HG02588 (cell line): ENCODE measurements at regions not wholly inside any gene's neighbourhood (a gene's known extent, or its start where the extent isn't known, plus 50 kb on each side); places are given as distances from the start of the nearest gene placed in this dataset.
"Not testable (repeated sequence)": the region's sequence is repeated elsewhere in the genome, so short reads cannot be mapped to it uniquely, and the experiment has no call there.

Source experiments
- ATAC-seq: cut with Tn5 transposase; IDR thresholded peaks from one replicate; pipeline ENCODE4 v1.9.1; 2021; ENCODE audit warnings: mild to moderate bottlenecking, moderate library complexity; ENCODE audit not compliant: unreplicated experiment

DNA sequence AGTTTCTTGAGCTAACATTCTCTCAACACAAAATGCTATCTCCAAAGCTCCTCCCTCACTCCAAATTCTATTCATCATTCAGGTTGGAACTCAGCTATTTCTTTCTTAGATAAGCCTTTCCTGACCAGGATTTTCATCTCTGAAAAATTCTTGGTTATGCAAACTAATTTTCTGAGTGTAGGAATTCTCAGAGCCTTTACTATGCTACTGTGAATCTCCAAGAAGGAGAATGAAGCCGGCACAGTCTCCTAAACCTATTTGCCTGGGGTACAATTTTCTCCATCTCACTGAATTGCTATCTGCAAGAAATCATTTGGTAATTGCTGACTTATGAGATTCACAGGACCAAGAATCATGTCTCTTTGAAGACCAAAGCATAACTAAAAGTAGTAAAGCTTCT is 325.9 kb upstream of the ESRRG start:
- ATAC-seq, result no peak

DNA sequence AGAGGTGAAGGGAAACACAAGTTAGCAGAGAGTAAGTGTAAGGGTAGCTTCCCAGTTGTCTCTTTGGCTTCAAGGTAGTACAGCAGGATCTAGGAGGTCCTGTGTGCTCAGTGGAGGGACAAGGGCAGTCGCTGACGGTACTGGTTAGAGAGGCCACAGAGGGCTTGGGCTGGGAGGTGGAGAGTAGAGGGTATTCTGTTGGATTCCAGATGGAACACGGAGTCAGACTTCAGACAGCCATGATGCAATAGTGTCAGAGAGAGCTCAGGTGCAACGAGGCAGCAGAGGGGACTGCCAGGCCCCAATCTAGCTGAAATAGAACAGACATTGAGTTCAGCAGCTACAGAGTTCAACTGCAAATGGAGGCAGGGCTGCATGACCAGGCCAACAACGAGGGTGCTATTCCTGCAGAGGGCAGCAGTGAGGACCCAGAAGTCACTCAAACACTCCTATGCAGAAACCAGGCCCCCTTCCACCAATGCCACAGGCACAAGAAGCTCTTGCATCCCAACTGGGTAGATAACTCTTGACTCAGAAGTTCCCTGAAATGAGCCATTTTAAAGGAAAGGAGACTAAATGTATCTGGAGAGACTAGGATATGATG is 325.0 kb upstream of the ESRRG start:
- ATAC-seq, result no peak

DNA sequence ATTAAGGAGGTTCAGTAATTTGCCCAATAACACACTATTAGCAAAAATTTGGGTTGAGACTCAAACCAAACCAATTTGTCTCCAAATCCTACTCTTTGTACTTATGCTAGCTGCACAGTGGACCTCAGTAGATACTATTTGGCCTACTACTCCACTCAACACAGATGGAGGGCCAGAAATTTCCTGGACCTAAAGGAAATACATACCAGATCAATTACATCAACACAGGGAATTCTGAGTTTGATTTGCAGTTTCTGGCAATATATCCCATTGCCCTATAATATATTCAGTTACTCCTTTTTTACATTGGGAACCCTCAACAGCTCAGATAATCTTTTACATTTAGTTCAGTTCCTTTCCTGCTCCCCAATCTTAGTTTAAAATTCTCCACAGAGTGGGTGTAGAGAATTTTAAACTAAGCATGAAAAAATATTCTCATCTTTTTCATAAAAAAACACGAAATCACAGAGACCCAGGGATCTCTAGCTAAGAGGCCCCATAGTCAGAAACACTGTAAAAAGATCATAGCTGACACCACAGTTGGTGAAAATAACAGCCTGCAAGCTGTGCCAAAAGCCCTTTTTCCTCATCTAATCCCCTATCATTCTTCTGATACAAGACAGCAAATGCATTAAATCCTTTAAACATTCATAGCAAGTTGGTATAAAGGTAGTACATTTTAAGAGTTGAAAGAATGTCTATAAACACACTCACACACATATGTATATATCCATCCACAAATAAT is 317.7 kb upstream of the ESRRG start:
- no peak for ATAC-seq

DNA sequence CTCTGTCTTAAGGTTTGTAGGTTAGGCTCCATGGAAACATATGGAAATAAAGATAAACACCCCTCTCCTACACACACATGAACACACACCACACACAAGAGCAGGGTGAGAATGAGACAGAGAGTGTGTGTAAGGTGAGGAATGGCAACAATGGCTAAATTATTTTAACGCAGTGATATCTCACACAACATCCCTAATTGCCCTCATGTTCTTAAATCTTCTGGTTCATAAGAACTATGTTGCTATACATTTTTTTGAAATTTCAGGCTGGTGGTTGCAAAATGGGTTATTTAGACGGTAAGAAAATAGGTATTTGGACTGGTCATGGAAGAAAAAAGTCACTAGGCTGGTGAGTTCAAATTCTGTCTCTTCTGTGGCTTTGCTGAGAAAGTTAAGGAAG is 316.7 kb upstream of the ESRRG start:
- ATAC-seq, result no peak

DNA sequence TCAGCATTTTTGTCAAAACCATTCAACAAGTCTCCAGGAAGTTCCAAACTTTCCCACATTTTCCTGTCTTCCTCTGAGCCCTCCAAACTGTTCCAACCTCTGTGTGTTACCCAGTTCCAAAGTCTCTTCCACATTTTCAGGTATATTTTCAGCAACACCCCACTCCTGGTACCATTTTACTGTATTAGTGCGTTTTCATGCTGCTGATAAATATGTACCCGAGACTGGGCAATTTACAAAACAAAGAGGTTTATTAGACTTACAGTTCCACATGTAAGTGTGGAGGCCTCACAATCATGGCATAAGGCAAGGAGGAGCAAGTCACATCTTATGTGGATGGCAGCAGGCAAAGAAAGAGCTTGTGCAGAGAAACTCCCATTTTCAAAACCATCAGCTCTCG is 315.9 kb upstream of the ESRRG start:
- ATAC-seq, result not testable (repeated sequence)

DNA sequence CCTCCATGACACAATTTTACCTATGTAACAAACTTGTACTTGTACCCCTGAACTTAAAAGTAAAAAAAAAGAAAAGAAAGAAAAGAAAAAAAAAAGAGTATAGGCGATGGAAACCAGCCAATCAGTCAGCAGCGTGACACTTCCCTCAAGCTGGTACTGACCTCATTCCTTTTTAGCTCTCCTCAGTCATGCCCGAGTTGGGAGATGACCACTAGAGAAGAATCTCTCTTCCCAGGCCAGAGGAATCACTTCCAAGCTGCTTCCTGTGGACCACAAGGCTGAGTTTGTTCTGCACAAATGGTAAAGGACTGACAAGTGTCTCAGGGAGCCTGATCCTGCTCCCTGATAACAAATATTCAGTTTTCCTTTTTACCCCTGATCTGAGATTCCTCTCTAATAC is 313.5 kb upstream of the ESRRG start:
- no peak for ATAC-seq

DNA sequence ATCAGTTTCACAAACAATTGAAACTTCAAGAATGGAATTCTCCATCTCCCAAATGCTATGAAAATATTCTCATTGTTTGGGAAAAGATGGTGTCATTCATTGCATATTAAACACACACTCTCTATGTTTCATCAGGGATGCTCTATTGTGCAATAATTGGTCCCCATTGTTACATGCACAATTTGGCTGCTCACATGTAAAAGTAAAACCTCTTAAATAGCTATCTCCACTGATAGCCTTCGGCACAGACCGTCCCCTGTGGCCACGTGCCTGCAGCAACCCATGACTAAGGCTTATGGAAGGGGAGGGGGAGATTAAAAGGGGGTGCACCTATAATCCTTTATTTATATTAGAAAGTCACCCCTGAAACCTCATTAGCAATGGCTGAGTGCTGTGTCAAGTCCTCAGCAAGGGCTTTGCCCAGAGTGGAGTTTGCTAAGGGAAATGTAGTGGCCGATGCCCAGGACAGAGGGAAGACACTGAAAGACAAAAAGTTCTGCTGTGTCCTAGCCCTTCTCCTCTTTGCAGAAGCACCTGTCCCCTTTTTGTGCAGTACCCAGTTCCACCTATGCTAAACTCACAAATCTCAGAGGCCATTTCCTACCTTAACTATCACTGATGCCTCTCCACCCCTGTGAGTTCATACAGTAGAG is 309.6 kb upstream of the ESRRG start:
- ATAC-seq, result no peak

DNA sequence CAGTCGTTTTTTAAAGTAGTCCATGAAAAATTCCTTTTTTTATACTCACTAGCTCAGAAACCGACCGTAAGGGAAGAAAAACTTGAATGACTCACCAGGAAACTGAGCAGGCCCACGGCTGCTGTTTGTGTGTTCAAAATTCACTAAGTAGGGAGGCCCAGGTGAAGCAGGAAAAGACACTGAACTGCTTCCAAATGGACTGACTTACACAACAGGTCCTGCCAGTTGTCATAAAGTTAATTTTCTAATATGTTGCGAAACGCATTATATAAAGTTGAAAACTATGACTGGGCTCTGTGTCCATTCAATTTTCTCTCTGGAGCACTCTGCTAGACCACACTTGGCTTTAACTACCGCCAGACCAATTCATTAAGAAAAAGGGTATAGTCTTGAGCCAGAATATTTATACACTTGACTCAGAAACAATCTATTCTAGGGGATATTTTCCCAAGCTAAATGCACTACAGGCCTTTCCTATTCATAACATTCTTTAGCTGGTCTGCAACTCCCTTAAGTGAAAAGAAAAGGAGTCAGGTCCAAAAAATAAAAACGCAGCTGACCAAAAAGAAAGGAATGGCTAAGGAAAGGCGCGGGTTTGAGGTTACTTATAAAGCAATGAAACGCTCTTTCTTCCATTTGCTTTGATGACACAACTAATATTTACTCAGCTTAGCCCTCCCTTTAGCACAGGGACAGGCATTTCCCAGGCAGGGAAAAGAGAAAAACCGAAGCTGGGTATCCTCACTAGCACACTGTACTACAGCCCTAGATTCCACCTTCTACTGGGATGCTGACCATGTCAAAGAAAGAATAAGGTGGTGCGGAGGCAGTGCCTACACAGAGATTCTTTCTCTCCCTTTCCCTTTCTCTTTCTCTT is 306.3 kb upstream of the ESRRG start:
- ATAC-seq, result no peak

DNA sequence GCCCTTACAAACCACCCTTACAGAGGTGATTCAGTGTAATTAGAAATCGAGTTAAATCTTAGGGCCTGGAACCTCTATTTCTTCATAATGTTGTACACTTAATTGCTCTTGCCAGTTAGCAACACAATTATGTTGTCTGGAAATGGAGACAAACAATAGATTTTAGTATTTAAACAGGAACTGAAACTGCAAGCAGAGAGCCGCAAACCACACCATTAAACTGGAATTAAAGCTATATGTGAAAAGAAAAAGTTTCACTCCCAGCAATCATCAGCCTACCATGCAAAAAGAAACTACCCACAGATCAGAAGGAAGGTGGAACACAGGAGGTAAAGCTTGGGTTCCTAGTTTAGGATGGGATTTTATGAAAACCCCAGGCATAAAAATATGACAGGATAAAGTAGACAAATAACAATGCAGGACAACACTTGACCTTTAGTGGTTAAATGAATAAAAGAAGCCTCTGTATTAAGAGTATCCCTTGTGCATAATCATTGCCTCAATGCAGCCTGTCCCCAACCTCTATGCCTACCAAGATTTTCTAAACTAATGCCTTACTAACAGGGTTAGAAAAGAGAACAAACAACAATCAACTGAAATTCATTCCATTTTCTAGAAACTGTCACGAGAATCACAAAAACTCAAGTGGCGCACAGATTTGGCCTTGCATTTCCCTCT is 304.3 kb upstream of the ESRRG start:
- peak; percentile 92 for ATAC-seq

DNA sequence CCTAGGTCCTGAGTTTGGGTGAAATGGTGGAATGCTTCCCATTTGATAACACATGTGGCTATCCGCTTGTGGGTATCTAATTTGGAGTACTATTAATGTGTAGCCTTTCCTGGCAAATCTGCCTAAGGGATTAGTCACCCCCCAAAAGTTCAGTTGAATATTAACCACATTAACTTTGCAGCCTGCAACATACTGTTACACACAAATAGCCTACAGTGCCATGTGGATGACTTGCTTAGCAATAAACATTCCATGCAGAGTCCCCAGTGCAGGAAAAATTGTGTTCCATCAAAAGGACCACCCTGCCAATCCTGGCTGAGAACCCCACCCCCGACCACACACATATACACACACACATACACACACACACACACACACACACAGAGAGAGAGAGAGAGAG is 303.3 kb upstream of the ESRRG start:
- ATAC-seq, result no peak

DNA sequence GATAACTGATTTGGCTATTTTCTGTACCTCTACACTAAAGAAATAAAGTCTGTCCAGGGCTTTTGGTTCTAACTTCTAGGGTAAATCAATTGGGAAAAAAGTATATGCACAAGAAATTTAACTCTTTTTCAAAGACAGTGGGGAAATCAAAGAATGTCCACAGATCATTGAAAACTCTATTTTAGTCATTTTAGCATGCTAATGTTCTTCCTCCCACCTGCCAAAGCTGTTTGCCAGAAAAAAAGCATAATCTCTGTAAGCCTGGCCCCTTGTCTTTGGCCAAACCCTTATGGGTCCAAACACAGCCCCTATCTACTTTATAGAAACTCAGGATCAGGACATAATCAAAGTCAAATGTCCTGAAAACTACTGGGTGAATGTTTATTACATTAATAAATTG is 302.2 kb upstream of the ESRRG start:
- no peak for ATAC-seq

DNA sequence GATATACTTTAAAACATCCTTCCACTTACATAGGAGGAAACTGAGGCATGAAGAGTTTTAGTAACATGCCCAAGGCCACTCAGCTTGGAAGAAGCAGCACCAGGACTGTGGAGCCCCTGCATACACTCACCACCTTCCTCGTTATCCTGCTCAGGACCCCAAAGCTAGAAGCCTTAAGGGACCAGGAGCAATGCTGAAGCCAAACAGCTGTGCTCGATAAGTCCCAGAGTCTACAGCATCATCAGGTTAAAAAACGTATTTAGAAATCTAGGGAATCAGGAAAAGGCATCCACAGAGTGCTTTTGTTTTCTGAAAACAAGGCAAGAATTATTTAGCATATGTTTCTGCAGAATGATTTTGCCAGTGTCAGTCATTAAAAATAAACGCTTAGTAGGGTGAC is 301.7 kb upstream of the ESRRG start:
- ATAC-seq, result no peak

DNA sequence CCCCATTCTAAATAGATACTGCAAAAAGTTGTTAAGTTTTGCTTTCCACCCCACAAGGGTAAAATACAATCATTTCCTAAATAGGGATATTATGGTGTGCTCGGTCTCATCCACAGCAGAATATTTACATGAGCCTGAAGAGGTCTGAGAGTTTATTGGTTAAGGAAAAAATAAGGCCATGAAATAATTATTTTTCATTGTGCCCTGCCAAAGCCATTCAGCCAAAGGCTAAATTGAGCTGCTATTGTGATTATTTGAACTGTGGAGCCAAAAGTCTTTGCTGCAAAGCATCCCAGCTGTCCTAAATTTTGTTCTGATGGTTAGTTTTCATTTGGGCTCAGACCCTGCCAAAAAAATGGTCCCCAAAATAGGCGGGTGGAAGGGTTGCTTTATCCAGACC is 298.7 kb upstream of the ESRRG start:
- ATAC-seq, result no peak

DNA sequence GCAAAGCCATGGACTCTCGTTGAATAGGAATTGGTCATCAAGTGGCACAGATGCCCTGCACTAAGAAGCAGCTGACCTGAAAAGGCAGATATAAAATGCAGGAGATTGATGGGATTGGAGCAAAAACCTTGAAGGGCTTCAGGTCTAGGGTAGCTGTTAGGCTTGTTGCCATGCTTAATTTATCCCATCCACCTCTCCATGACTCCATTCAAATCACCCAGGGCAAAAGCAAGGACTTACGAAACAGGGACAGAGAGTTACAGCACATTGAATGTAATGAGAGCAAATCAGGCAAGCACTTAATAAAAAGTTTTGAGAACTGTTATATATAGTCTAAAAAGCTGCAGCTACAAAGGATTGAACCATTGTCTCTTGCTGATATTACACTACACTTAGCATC is 298.2 kb upstream of the ESRRG start:
- ATAC-seq, result no peak

DNA sequence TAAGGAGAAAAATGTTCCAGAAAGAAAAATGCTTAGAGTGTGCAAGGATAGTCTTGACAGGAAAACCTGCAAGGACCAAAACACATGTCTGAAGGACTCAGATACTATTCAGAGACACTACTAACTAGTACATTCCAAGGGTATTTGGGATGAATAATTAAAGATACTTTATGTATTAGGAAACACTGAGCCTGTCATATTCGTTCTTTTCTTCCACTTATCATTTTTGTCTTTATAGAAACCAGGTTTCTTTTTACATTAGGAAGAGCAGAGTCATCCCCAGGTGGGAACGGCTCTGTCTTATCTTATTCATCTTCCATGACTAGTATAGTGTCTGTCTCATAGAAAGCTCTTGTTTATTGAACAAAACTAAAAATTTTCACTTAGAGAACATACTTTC is 296.2 kb upstream of the ESRRG start:
- ATAC-seq, result no peak

DNA sequence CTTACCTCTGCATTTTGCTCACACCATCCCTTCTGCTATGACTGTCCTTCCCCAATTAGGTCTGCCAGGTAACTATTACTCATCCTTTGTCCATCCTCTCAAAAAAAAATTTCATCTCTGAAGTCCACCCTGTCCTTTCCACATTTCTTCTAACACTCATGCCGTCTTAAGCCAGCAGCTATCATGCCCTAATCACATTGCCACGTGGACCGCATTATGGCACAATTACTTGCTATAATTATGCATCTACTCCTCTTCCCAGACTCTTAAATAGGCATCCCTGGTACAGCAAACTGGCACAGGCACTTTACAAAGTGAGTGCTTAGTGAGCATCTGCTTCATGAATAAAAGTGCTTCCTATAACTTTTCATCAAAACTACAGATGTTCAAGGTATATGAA is 295.4 kb upstream of the ESRRG start:
- ATAC-seq, result no peak

DNA sequence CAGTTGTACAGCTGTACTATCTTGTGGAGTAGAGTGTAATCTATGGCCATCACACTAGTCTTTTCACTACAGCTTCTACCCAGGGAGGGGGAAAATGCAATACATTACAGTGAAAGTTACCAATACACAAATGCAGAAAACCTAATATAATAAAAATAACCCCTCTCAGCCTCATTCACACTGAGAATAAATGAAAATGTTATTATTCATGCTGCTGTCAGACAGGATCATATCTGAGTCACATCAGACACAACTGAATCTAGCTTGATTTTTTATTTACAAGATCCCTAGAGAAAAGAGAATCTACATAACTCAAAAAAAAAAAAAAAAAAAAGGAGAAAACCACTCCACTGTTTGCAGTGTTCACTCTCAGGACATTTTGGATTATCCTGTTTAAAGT is 293.9 kb upstream of the ESRRG start:
- no peak for ATAC-seq

DNA sequence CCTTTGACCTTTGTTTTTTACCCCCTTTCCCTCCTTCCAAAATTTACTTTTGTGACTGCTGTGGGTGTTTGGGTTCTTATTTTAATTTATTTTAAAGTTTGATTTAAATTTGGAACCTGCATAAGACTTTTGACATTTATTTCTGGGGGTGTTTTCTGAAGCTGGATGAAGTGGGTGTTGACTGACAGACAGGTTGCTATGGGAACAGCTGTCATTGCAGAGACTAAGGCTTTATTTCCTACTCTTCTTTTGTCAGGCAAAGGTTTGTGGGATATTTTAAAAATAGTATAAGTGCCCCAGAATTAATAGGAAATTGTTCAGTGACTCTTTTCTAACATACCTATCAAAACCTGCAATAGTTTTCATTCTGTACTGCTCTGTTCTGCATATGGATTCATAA is 290.8 kb upstream of the ESRRG start:
- no peak for ATAC-seq

DNA sequence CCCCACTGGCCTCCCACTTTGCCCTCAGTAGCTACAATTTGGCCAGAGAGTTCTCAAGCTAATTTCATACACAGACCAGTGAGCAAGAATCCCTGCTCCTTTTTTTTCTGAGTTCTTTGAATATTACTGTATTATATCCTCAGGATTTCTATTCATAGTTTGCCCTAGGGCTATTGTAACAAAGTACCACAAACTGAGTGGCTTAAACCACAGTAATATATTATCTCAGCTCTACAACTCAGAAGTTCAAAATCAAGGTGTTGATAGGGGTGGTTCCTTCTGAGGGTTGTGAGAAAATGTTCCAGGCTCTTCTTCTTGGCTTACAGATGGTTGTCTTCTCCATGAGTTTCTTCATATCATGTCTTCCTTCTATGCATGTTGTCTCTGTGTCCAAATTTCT is 289.4 kb upstream of the ESRRG start:
- no peak for ATAC-seq

DNA sequence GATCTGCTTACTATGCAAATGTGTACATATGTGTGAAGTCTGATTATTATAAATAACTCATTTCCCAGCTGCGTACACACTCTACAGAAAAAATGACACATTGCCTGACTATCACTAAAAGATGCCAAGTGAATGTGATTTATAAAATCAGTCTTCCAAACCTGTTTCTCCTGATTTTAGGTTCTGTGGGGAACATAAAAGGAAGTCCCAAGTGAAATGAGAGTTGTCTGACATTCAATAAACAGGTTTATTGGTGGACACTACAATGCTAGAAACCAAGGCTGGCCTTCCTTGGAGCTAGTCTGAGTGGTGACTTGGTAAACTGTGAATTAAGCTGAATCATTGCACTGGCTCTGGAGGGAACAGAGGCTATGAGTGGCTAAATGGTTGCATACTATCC is 287.9 kb upstream of the ESRRG start:
- ATAC-seq, result no peak

DNA sequence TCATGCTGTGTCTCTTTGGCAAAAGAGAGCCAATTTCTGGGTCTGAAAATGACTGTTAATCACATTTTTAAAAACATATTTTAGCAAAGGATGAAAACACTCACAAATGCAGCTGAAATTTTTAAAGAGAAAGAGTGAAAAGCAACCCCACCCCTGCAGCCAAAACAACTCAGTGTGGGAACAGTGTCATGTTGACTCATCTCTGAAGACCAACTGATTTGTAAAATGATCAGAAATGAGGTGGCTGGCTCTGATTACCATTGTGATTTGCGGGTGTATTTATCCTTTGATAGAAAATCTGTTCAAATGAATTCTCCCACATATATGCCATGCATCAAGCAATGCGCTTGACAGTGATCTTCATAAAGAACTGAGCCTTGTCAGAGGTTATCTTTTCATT is 287.0 kb upstream of the ESRRG start:
- ATAC-seq, result no peak
